HG03045 (cell line): ENCODE measurements at regions not wholly inside any gene's neighbourhood (a gene's known extent, or its start where the extent isn't known, plus 50 kb on each side); places are given as distances from the start of the nearest gene placed in this dataset.
A peak's percentile ranks its signal among the peaks of the same experiment; 100 is the strongest.
"Not testable (repeated sequence)": the region's sequence is repeated elsewhere in the genome, so short reads cannot be mapped to it uniquely, and the experiment has no call there.

Experiments
- ATAC-seq: cut with Tn5 transposase; IDR thresholded peaks from one replicate; pipeline ENCODE4 v1.9.1; 2021; ENCODE audit warnings: mild to moderate bottlenecking, moderate library complexity; ENCODE audit not compliant: unreplicated experiment

GRCh38 chr1:815147-815922 lies 108.4 kb upstream of the SAMD11 start:
- not testable (repeated sequence) for ATAC-seq

- ATAC-seq: not testable (repeated sequence)
These were observed 106.6 kb upstream of the SAMD11 start for GRCh38 chr1:817071-817599.

GRCh38 chr1:817658-818617 lies 105.8 kb upstream of the SAMD11 start:
- ATAC-seq: not testable (repeated sequence)

GRCh38 chr1:818618-819291 lies 105.0 kb upstream of the SAMD11 start:
- ATAC-seq: no peak

- ATAC-seq: no peak
These were observed 102.8 kb upstream of the SAMD11 start for GRCh38 chr1:820962-821361.

- not testable (repeated sequence) for ATAC-seq
These were observed 96.9 kb upstream of the SAMD11 start for GRCh38 chr1:826808-827207.

- ATAC-seq: peak; percentile 85
These were observed 96.3 kb upstream of the SAMD11 start for GRCh38 chr1:827211-828063.

GRCh38 chr1:829324-829723 lies 94.4 kb upstream of the SAMD11 start:
- not testable (repeated sequence) for ATAC-seq

GRCh38 chr1:829932-830331 lies 93.8 kb upstream of the SAMD11 start:
- ATAC-seq: not testable (repeated sequence)

GRCh38 chr1:830750-831149 lies 93.0 kb upstream of the SAMD11 start:
- not testable (repeated sequence) for ATAC-seq

- no peak for ATAC-seq
These were observed 92.2 kb upstream of the SAMD11 start for GRCh38 chr1:831522-831921.

- no peak for ATAC-seq
These were observed 91.6 kb upstream of the SAMD11 start for GRCh38 chr1:832136-832535.

- ATAC-seq: not testable (repeated sequence)
These were observed 90.5 kb upstream of the SAMD11 start for GRCh38 chr1:833226-833625.

GRCh38 chr1:835509-835908 lies 88.2 kb upstream of the SAMD11 start:
- ATAC-seq: not testable (repeated sequence)

GRCh38 chr1:837601-838000 lies 86.1 kb upstream of the SAMD11 start:
- ATAC-seq: not testable (repeated sequence)

- not testable (repeated sequence) for ATAC-seq
These were observed 85.4 kb upstream of the SAMD11 start for GRCh38 chr1:838291-838690.

- ATAC-seq: not testable (repeated sequence)
These were observed 83.1 kb upstream of the SAMD11 start for GRCh38 chr1:840592-840991.

- not testable (repeated sequence) for ATAC-seq
These were observed 81.9 kb upstream of the SAMD11 start for GRCh38 chr1:841671-842425.

- ATAC-seq: not testable (repeated sequence)
These were observed 80.9 kb upstream of the SAMD11 start for GRCh38 chr1:842799-843198.
